Fibroblast of mammary gland (primary cell): ENCODE measurements at regions not wholly inside any gene's neighbourhood (a gene's known extent, or its start where the extent isn't known, plus 50 kb on each side); places are given as distances from the start of the nearest gene placed in this dataset.

Source experiments
- DNase-seq: peaks from one replicate; pipeline ENCODE4 v3.0.0-alpha.2; 2010; ENCODE audit warnings: low read depth
- H3K4me3 ChIP-seq: 2 replicates; pipeline ENCODE4 v1.5.1; 2011; ENCODE audit warnings: low read depth, mild to moderate bottlenecking, low read length, moderate library complexity; ENCODE audit not compliant: control insufficient read depth
- TF ChIP-seq, protein P1 (sequence below): conservative IDR thresholded peaks from 2 replicates; pipeline ENCODE4 v1.5.1; 2011; ENCODE audit warnings: low read depth, low read length, inconsistent platforms; ENCODE audit not compliant: control insufficient read depth, insufficient read depth

DNA sequence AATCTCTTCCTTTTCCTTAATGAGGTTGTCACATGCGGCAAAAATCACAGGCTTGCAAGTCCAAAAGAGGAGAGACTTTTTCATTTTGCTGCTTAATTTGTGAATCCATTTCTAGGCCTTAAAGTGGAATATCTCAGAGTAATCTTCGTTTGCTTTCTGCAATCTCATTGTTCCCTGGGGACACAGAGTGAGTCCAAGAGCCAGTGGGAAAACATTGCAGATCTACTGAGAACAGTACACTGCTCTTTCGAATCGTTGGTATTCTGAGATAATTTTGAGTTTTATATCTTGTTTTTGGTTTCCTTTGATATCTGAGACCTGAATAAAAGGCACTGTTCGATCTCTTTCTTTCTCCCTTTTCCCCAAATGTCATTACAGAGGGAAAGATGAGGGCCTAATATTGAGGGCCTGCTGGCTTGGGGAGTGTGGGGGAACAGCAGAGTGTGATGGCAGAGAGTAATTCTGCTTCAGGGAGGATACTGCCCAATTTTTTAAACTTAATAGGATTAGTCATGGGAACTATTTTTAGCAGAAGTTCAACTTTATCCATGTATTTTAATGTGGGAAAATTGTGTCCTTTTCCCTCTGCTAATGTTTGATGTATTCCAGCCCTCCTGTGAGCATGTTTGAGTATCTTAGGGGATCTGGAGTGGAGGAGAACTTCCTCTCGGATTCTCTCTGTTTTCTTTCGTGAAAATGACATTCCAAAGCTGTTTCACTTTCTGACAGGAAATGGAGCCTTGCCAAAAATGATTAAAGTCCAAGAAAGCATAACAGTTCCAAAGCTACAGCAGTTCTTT, 418.2 kb upstream of the ZEB2 start:
- TF ChIP-seq, protein P1, sequence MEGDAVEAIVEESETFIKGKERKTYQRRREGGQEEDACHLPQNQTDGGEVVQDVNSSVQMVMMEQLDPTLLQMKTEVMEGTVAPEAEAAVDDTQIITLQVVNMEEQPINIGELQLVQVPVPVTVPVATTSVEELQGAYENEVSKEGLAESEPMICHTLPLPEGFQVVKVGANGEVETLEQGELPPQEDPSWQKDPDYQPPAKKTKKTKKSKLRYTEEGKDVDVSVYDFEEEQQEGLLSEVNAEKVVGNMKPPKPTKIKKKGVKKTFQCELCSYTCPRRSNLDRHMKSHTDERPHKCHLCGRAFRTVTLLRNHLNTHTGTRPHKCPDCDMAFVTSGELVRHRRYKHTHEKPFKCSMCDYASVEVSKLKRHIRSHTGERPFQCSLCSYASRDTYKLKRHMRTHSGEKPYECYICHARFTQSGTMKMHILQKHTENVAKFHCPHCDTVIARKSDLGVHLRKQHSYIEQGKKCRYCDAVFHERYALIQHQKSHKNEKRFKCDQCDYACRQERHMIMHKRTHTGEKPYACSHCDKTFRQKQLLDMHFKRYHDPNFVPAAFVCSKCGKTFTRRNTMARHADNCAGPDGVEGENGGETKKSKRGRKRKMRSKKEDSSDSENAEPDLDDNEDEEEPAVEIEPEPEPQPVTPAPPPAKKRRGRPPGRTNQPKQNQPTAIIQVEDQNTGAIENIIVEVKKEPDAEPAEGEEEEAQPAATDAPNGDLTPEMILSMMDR = no peak
- DNase-seq = peak; percentile 89
- H3K4me3 ChIP-seq = no peak overlapping the region

DNA sequence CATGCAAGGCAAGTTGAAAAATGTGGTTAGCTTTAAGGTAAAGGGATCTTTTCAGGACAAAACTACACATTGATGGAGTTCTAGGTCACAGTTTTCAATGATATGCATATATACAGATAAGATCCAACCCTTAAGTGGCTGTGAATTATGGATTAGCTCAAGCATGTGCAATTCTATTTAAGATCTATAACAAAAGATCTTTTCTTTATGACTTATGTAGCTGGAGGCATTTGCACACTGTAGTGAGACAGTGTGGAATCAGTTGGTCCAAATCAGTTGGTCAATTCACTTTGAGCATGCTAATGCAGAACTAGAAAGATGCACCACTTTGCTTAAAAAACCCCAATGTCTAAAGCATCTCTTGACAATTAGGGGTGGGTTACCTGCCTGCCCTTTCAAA, 417.1 kb upstream of the ZEB2 start:
- TF ChIP-seq, protein P1 = no peak
- no peak for DNase-seq
- H3K4me3 ChIP-seq = no peak overlapping the region

DNA sequence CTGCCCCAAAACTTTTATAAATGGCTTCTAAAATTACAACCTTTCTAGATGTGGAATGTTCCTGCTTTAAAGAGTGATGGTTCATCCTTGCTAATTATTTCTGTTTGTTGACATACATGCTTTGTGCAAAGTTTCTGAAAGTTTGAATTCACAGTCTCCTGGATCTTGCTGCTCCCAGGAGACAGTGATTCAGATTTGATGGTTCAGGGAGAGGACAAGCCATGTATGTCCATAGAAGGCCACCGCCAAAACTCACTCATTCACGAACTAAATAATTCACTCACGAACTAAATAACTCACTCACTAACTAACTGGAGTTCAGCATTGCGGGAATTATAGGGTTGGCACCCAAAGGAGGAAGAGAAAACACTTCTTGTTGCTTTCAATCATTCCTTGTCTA, 416.5 kb upstream of the ZEB2 start:
- TF ChIP-seq, protein P1 = no peak
- DNase-seq = peak; percentile 68
- H3K4me3 ChIP-seq = no peak overlapping the region

DNA sequence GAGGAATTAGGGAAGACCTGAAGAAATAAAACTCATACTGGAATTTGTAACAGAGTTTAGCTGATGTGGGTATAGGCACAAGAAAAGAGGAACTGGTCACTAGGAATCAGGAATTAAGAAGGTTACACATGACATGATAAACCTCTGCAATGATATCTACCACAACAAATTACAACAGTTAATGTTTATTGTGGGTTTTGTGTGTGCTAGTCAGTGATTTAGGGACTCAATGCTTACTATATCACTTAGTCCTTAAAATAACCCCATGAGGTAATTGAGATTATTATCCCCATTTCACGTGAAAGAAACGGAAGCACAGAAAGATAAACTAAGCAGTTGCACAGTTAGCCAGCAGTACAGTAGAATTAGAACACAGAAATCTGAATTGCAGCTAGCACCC, 415.8 kb upstream of the ZEB2 start:
- no peak for DNase-seq
- no peak overlapping the region for H3K4me3 ChIP-seq
- TF ChIP-seq, protein P1 = no peak

DNA sequence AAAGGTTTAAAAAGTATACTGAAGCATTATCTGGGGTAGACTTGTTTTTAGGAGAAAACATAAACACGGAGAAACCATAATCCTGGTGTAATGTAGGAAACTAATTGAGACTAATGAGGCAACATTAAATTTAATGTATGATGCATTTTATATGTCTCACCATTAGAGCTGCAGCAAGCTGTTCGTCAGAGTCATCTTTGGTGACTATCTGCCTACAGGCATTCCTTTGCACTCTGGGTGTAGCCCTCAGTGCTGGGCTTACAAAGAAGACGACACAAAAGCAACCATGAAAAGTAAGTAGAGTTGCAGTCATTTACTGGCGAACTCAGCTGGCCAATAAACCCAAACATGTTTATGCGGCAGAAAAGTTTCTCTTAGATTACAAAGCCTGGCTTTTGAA, 415.3 kb upstream of the ZEB2 start:
- no peak overlapping the region for H3K4me3 ChIP-seq
- DNase-seq = no peak
- TF ChIP-seq, protein P1 = no peak

DNA sequence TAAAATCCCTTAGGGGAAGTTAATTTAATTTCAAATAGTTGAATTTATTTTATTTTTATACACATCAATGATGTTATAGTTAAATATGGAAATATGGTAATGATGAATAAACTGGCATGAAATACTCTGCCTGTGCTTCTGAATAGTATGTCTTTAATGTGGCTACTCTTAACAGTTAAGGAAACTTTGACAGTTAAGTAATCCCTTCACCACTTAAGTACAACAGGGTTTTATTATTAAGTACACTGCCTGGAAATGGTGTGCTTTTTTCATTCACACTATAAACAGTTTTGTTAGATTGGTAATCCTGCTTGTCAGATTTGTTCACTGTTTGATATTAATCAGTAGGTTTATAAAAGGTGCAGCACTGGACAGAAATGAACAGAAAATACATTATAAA, 412.0 kb upstream of the ZEB2 start:
- no peak overlapping the region for H3K4me3 ChIP-seq
- no peak for DNase-seq
- TF ChIP-seq, protein P1 = no peak
